Raji (cell line): ENCODE measurements at regions not wholly inside any gene's neighbourhood (a gene's known extent, or its start where the extent isn't known, plus 50 kb on each side); places are given as distances from the start of the nearest gene placed in this dataset.

Experiments
- POLR2A ChIP-seq: IDR thresholded peaks from 2 replicates; pipeline ENCODE4 v1.6.1; 2011; ENCODE audit warnings: low read depth, low read length, control low read depth; ENCODE audit not compliant: insufficient read depth

DNA sequence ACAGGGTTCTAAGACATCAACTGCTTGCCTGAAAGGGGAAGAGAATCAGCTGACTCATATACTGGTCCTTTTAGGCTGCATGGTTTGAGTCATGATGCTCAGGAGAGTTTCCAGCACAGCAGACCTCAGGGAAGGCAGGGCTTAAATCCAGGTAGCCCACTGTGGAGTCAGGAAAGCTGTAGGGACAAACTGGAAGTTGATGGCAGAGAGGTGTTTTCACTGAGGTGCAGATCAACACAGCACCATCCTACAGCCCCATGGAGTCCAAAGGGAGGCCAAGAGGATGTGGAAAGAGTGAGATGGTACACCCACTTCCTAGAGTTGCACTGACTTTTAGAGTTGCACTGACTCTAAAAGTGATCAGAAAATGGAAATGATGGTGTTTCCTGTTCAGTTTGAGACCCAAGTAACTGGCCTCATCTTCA is 252.4 kb upstream of the DUSP10 start:
- no peak for TF ChIP-seq POLR2A

DNA sequence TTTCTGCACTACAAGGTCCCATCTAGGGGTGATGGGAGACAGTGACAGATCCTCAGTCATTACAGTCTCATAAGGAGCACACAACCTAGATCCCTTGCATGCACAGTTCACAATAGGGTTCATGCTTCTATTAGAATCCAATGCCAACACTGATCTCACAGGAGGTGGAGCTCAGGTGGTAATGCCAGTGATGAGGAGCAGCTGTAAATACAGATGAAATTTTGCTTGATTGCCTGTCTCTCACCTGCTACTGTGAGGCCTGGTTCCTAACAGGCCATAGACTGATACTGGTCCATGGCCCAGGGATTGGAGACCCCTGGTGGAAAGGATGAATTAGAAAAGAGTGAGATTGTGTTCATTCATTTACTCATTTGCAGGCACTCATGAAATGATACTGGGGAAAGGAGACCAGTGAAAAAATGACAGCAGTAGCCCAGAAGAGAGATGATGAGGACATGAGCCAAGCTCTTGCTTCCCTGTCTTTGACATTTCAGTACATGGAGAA is 251.6 kb upstream of the DUSP10 start:
- no peak for TF ChIP-seq POLR2A

DNA sequence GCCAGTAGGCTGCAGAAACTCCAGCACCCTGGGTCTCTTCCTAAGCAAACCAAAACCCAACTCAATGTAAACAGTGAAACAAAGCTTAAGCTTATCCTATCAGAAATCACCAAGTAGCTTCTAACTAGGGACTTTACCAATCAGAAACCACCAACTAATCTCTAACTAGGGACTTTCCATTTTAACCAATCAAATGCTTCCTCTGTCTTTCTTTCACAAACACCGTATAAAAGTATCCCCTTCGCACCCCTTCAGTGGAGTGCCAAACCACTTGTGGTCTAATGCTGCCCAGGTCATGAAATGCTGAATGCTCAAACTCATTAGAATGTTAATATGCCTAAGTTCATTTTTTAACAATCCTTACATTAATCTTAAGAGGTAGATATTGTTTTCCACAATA is 250.5 kb upstream of the DUSP10 start:
- TF ChIP-seq POLR2A = no peak

DNA sequence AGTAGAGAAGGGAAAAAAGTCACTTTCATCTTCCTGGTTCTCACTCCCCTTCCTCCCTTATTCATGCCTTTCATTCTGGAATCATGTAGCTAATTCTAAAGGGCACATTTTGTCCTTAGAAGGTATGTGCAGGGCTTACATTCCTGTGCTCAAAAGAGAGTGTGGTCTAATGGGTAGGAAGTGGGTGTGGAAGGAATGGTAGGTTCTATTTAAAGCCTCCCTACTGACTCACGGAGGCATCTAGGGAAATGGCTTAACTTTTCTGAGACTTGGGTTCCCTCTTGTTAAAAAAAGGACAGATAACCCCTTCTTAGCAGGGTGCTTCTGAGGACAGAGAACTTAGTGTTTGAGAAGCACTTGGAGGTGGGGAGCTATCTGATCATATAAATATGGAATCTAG is 249.3 kb upstream of the DUSP10 start:
- no peak for TF ChIP-seq POLR2A

DNA sequence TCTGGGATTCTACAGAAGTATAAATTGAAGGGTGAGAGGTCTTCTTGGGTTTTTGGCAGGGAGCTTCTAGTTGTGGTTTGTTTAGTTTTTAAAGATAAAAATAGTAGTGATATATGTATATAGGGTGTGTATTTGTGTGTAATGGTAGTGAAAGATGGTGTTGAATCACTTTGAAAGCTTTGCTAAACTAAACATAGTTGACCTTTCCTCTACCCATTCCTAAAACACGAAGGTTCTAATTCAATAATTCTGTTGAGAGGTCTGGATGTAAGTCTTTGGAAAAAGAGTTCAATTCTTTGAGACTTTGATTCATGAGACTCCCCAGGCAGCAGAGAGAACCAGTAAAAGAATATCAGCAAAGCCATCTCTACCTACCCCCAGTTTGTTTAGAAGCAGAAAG is 247.9 kb upstream of the DUSP10 start:
- no peak for TF ChIP-seq POLR2A

DNA sequence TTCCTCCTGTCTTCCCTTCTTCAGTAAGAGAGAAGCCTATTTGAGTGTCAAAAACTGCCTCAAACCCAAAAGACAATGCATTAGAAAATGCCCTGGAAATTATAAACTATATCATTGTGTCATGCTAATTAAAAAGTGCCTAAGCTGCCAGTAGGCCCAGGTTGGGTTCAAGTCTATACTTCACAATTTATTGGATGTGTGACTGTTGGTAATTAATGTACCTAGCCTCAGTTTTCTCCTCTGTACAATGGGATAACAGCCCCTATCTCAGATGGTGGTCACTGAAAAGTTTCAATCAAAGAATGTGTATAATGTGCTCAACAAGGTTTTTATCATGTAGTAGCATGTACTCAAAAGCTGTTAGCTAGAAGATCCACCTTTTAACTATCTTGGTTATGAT is 246.9 kb upstream of the DUSP10 start:
- no peak for TF ChIP-seq POLR2A

DNA sequence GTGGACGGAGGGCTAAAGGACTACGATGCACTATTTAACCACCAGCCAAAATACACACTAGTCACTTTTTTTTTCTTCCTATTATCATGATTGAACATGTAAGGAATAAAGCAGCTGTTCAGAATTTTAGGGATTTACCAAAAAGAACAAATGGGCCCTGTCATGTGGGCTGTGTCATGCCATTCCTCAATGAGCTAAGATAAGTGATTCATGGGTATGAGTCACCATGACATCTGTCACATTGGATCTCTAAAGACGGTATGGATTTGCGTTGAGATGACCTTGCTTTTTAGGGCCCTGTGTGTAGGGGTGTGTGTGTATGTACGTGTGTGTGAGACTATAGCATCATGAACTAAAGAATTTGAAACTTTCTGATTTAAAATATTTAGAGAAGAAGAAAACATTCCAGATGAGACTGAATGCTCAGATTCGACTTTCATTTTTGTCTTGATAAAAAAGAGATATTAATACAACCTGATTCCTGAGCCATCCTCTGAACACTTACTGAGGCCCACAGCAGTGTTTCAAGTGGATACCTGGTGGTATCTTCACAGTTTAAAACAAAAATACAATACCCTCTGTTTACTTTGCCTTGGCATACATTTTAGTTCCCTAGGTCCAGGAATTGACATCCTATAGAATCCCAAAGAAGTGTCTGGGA is 246.1 kb upstream of the DUSP10 start:
- TF ChIP-seq POLR2A = no peak

DNA sequence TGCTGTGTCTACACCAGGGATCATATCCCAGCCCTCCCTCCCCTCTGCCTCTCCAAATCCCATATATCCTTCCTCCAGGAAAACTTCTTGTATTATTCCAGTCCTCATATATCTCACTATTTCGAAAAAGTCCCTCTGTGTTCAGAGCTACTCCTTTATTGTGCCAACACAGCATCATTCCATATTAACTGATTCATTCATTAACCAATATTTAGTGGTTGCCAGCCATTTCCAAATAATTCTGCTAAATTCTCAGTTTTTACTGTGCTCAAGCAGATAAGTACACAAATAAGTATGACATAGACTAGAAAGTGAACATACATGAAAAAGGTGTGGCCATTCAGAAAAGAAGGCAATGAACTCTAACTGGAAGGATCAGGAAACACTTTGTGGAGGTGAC is 241.6 kb upstream of the DUSP10 start:
- TF ChIP-seq POLR2A = no peak

DNA sequence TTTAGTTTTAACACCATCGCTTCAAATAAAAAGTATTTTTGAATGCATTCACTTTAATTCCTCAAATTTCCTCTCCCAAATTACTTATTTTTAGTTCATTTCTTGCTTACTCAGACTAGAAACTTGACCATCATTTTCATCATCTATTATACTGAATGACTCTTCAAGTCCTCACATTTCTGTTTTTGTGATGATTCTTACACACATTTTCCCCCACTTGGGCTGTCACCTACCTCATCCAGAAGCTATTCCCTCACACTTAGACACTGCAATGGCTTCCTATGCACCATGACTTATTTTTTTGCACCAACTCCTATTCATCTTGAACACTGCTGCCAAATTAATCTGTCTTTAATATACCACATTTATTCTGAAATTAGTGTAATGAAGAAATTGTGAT is 239.6 kb upstream of the DUSP10 start:
- no peak for TF ChIP-seq POLR2A

DNA sequence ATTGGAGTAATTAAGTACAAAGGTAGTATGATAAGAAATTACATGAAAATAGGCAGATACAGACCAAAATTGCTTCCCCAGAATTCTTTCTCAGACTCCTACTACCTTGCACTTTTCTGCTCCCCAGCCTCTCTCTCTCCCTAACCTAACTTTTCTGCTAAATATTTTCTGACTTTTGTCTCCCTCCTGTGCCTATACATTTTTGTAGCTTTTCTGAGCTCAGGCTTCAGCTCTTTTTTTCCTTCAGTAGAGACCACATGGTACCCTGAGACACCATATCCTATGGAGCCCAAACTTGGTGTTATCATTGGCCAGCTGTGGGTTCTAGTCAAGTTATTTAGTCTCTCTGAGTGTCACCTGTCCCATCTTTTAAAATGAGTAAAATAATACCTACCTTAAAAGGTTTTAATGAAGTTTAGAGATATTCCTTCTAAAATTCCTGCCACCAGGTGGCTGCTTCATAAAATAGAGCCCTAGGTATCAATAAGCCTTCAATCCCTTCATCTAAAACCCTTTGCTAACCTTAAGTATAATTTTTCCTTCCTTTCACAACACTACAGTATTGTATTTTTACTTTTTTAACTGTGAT is 237.6 kb upstream of the DUSP10 start:
- no peak for TF ChIP-seq POLR2A

DNA sequence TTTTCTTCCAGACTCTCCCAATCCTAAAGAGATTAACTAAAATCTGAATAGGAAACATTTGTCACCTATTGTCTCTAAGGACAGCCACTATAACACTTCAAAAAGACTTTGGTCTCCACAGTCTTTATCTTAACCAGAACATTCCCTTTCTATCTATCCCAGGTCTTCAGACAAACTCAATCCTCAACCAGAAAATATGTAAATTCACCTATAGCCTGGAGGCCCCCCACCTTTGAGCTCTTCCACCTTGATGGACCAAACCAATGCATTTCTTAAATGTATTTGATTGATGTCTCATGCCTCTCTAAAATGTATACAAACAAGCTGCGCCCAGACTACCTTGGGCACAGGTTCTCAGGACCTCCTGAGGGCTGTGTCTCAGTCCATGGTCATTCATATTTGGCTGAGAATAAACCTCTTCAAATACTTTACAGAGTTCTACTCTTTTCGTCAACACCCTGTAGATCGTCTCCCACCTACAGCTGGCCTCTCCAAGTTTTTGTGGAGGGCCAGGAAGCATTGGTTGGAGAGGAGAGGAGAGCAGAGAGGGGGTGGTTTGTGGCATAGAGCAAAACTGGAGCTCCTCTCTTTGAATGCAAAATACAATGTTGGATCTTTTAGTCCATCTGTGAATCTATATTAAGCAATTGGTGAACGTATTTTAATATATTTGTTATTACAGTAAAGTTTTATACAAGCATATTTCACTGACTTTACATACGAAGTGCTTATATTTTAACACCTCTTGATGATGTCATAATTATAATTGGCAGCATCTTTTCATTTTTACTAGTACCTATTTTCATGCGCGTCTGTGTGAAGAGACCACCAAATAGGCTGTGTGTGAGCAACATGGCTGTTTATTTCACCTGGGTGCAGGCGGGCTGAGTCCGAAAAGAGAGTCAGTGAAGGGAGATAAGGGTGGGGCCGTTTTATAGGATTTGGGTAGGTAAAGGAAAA is 230.7 kb upstream of the DUSP10 start:
- no peak for TF ChIP-seq POLR2A

DNA sequence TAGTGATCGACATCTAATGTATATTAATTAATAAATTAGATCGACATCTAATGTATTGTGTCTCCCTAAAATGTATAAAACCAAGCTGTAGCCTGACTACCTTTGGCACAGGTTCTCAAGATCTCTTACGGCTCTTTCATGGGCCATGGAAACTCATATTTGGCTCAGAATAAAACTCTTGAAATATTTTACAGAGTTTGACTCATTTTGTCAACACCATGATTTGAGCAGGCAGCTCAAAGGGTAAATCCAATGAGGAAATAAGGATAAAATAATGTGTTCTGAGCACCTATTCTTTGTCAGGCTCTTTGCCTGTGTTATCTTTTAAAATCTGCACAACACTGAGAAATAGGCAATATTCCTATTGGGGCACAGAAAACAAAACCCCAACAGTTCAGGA is 223.4 kb upstream of the DUSP10 start:
- no peak for TF ChIP-seq POLR2A

DNA sequence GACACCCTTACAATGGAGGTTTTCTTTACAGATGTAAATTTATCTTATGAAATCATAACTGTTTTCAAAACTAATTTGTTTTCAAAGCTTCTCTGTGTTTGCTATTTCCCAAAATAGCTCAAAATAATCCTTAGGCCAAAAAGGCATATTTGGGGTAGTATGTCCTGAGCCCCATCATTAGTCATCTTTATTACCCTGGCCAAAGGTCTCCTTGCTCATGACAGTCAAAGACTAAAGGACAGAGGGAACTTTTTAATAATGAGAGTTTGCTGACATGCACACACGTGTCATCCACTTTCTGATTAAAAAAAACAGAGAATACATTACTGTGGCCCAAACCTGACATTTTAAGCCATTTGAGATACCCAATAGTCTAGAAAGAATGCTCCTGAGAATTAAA is 221.9 kb upstream of the DUSP10 start:
- TF ChIP-seq POLR2A = no peak

DNA sequence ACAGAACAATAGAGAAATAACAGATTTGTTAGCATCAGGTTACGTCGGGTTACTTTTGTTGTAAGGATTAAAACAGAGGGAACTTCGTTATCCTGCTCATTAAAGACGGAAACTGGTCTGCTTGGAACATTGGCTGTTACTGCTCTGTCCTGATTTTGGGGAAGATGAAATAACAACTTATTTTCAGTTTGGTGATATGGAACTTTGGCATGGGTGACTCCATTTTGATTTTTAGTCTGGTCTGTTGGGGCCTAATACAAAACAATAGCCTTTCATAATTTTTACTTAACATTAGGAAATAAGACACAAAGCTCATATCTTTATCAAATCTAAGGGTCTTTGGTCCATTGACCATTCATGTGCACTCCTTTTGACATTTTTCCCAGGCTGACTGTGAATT is 220.5 kb upstream of the DUSP10 start:
- TF ChIP-seq POLR2A = no peak

DNA sequence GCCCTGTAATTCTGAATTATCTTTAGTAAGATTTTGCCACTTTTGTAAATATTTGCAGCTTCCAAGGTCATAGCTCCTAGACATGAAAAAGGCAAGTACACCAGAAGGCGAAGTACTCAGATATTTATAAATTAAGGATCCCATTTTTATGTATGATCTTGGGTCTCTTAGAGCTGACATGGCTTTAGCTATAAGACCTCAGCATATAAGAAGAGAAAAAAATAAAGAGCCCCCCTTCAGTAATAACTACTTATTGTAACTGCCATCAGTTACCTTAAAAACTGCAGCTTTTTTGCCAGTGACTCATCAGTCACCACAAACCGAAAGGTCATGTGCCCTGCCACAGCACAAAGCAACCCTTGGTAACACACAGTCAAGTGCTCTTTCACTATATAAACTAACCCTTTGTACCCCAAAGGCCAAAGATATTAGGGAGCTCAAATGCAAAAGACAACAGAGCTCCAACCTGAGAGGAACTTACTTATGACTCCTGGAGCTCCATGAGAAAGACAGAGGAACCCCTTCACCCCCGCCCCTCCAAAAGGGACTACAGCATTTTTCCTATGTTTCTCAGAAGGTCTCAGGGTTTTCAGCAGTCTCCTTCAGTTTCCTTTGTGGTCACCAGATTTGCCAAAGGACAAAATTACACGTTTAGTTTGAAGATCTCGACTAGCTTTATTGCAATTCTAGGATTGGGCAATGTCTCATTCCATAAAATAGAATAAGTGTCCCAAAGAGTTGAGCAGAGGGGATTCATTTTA is 219.8 kb upstream of the DUSP10 start:
- TF ChIP-seq POLR2A = no peak
